ENCODE measurements at regions not wholly inside any gene's neighbourhood (a gene's known extent, or its start where the extent isn't known, plus 50 kb on each side); places are given as distances from the start of the nearest gene placed in this dataset.

DNA sequence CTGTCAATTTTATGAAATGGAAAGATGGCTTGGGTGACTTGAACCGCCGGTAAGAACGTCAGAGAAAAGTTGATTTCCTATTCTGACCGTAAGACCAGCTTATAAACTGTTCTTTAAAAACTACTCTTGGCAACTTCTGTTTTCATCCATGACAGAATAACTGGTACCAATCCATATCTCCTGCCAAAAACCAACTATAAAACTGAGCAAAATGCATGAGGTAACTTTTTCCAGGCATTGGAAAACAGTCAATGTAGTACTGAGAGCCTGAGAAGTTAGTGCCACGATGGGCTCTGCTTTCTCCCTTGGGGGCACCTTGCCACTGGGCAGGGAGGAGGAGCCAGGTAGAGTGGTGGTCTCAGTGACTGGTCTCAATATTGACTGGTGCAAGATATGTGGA is 615.2 kb upstream of the TBL1XR1 start:
- no peak for ATAC-seq
- Histone ChIP-seq H3K9me3 (no peaks in the 10 kb centered on the region), H3K36me3 (no peaks in the 10 kb centered on the region), H3K4me1 (peaks cover 0 to 6% (median 5%) of the 10 kb centered on the region in 3 donors), H3K27ac (no peak overlapping the region), H3K4me3 (no peak overlapping the region), H3K27me3 (no peaks in the 10 kb centered on the region)
- no peak for TF ChIP-seq CTCF (IDR thresholded peaks at IDR 0.05)
- 80 to 82% methylated on average over 5 of the region's 5 CpGs for WGBS, 2 donors
- intact Hi-C loops (cut with DNase I): no loop called here
- no peak for FAIRE-seq
- no peak for DNase-seq

- Histone ChIP-seq H3K9me3 (no peaks in the 10 kb centered on the region), H3K27me3 (no peaks in the 10 kb centered on the region), H3K27ac (peak overlapping the region in 1 of 4 donors; percentile 25), H3K4me3 (no peak overlapping the region), H3K4me1 (peaks cover 0 to 6% (median 5%) of the 10 kb centered on the region in 3 donors), H3K36me3 (no peaks in the 10 kb centered on the region)
- ATAC-seq: peak; percentile 40 to 76 (median 67)
- DNase-seq: peak in 4 of 6 donors; percentile 30 to 52 (median 33)
- intact Hi-C loops (cut with DNase I): no loop called here
- TF ChIP-seq CTCF (IDR thresholded peaks at IDR 0.05): no peak
- 34 to 40% methylated on average over 3 of the region's 3 CpGs for WGBS, 2 donors
- FAIRE-seq: no peak
Measured at GRCh38 chr3:177813322-177813721, 616.0 kb upstream of the TBL1XR1 start.

DNA sequence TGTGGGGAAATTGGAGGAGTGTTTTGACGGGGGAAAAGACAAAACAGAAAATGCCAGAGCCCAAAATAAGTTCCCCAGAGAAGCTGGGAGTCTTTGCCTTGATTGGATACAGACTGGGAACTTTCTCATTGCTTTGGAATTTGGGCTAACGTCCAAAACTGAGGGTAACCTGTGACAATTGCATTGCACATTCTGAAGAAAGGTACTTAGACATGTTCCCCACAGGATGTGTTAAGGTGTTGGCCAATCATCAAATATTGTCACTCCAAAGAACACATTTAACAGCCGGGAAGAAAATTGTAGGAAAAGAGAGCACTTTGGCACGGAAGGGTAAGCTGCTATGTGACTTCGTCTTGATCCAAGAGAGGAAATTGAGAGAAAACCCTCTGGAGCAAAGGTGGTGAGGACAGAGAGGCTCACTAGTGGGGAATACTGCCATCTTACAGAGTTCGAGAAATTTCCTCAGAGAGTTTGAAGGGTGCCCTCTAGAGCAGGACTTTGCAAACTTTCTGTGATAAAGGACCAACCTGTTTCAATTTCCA is 619.5 kb upstream of the TBL1XR1 start:
- ATAC-seq (peak; percentile 55 to 81 (median 72)), FAIRE-seq (no peak), DNase-seq (peak in 1 of 6 donors; percentile 31)
- H3K4me1 ChIP-seq: peaks cover 0 to 6% (median 2%) of the 10 kb centered on the region in 3 donors
- H3K27me3 ChIP-seq: no peaks in the 10 kb centered on the region
- TF ChIP-seq CTCF (IDR thresholded peaks at IDR 0.05): no peak
- H3K27ac ChIP-seq: peak overlapping the region in 1 of 4 donors; percentile 12
- no peaks in the 10 kb centered on the region for H3K36me3 ChIP-seq
- intact Hi-C loops (cut with DNase I): no loop called here
- no peaks in the 10 kb centered on the region for H3K9me3 ChIP-seq
- 36 to 39% methylated on average over 6 of the region's 6 CpGs for WGBS, 2 donors
- H3K4me3 ChIP-seq: no peak overlapping the region

GRCh38 chr3:177817751-177818150 is 620.5 kb upstream of the TBL1XR1 start:
- H3K36me3 ChIP-seq: no peaks in the 10 kb centered on the region
- DNase-seq (no peak), FAIRE-seq (no peak), ATAC-seq (no peak)
- 21 to 36% methylated on average over 2 of the region's 2 CpGs for WGBS, 2 donors
- no peak overlapping the region for H3K27ac ChIP-seq
- no peak for TF ChIP-seq CTCF (IDR thresholded peaks at IDR 0.05)
- intact Hi-C loops (cut with DNase I): no loop called here
- H3K27me3 ChIP-seq: no peaks in the 10 kb centered on the region
- no peak overlapping the region for H3K4me3 ChIP-seq
- H3K4me1 ChIP-seq: peaks cover 0 to 8% (median 6%) of the 10 kb centered on the region in 3 donors
- H3K9me3 ChIP-seq: no peaks in the 10 kb centered on the region

- no peak overlapping the region for H3K4me3 ChIP-seq
- no peak overlapping the region for H3K27ac ChIP-seq
- no peaks in the 10 kb centered on the region for H3K9me3 ChIP-seq
- no peaks in the 10 kb centered on the region for H3K27me3 ChIP-seq
- peaks cover 0 to 10% (median 3%) of the 10 kb centered on the region in 3 donors for H3K4me1 ChIP-seq
- no peak for FAIRE-seq
- intact Hi-C loops (cut with DNase I): no loop called here
- no peaks in the 10 kb centered on the region for H3K36me3 ChIP-seq
- no peak for TF ChIP-seq CTCF (IDR thresholded peaks at IDR 0.05)
- no peak for DNase-seq
- 77 to 88% methylated on average over 2 of the region's 2 CpGs for WGBS, 2 donors
- no peak for ATAC-seq
Measured at GRCh38 chr3:177818712-177819240, 621.5 kb upstream of the TBL1XR1 start.

Data from pancreas (tissue), 10 donors.